ENCODE measurements at regions not wholly inside any gene's neighbourhood (a gene's known extent, or its start where the extent isn't known, plus 50 kb on each side); places are given as distances from the start of the nearest gene placed in this dataset.

GRCh38 chr7:16063221-16063620 lies 358.1 kb downstream of the CRPPA start:
- no peaks in the 10 kb centered on the region for H3K79me2 ChIP-seq (ENCODE audit: insufficient read depth, low read length)
- H2AFZ ChIP-seq (ENCODE audit: low read depth, low read length), result no peak overlapping the region
- no peak overlapping the region for H3K4me3 ChIP-seq (ENCODE audit: insufficient read depth, low read depth, low read length)
- no peak overlapping the region for H3K27ac ChIP-seq (ENCODE audit: low read depth, low read length)
- H4K20me1 ChIP-seq (ENCODE audit: insufficient read depth, low read length), result no peaks in the 10 kb centered on the region
- peaks cover 43% of the 10 kb centered on the region for H3K27me3 ChIP-seq (ENCODE audit: insufficient read depth, low read length)
- no peaks in the 10 kb centered on the region for H3K9me3 ChIP-seq (ENCODE audit: insufficient read depth, low read depth, low read length)
- no peak overlapping the region for H3K4me2 ChIP-seq (ENCODE audit: low read length)
- peaks cover 16% of the 10 kb centered on the region for H3K4me1 Mint-ChIP-seq (ENCODE audit: low read depth, unreplicated experiment)
- H3K36me3 ChIP-seq (ENCODE audit: insufficient read depth, low read length), result no peaks in the 10 kb centered on the region
- FAIRE-seq (no peak), DNase-seq (ENCODE audit: low read depth) (no peak)
- no peaks in the 10 kb centered on the region for H3K9me3 Mint-ChIP-seq (ENCODE audit: unreplicated experiment)
- H3K9ac ChIP-seq (ENCODE audit: low read length), result no peak overlapping the region
- no peak overlapping the region for H3K27ac Mint-ChIP-seq (ENCODE audit: unreplicated experiment)
- TF ChIP-seq CTCF (IDR thresholded peaks at IDR 0.05; ENCODE audit: insufficient read depth, low read depth, low read length) (no peak), EZH2 (IDR thresholded peaks at IDR 0.05; ENCODE audit: insufficient read depth, low read length) (no peak)
- peaks cover 9% of the 10 kb centered on the region for H3K4me1 ChIP-seq (ENCODE audit: insufficient read depth, low read length)
- H3K36me3 Mint-ChIP-seq (ENCODE audit: low read depth, unreplicated experiment), result no peaks in the 10 kb centered on the region
- no peaks in the 10 kb centered on the region for H3K27me3 Mint-ChIP-seq (ENCODE audit: low read depth, unreplicated experiment)
- no peak overlapping the region for H3K4me3 Mint-ChIP-seq (ENCODE audit: unreplicated experiment)

GRCh38 chr7:16062269-16062668 lies 359.1 kb downstream of the CRPPA start:
- no peak overlapping the region for H3K27ac Mint-ChIP-seq (ENCODE audit: unreplicated experiment)

More at GRCh38 chr7:16062269-16062668, 359.1 kb downstream of the CRPPA start:
- peaks cover 9% of the 10 kb centered on the region for H3K4me1 ChIP-seq (ENCODE audit: insufficient read depth, low read length)
- no peaks in the 10 kb centered on the region for H3K36me3 Mint-ChIP-seq (ENCODE audit: low read depth, unreplicated experiment)
- H3K9me3 ChIP-seq (ENCODE audit: insufficient read depth, low read depth, low read length), result no peaks in the 10 kb centered on the region
- H3K4me3 ChIP-seq (ENCODE audit: insufficient read depth, low read depth, low read length), result no peak overlapping the region
- no peak overlapping the region for H2AFZ ChIP-seq (ENCODE audit: low read depth, low read length)
- no peaks in the 10 kb centered on the region for H3K27me3 Mint-ChIP-seq (ENCODE audit: low read depth, unreplicated experiment)
- H3K27me3 ChIP-seq (ENCODE audit: insufficient read depth, low read length), result peaks cover 35% of the 10 kb centered on the region
- H3K9me3 Mint-ChIP-seq (ENCODE audit: unreplicated experiment), result no peaks in the 10 kb centered on the region
- DNase-seq (ENCODE audit: low read depth) (peak; percentile 81), FAIRE-seq (peak; percentile 32)
- H3K4me3 Mint-ChIP-seq (ENCODE audit: unreplicated experiment), result no peak overlapping the region
- H3K9ac ChIP-seq (ENCODE audit: low read length), result no peak overlapping the region
- H3K4me1 Mint-ChIP-seq (ENCODE audit: low read depth, unreplicated experiment), result peaks cover 15% of the 10 kb centered on the region
- H3K36me3 ChIP-seq (ENCODE audit: insufficient read depth, low read length), result no peaks in the 10 kb centered on the region
- H3K4me2 ChIP-seq (ENCODE audit: low read length), result peak overlapping the region; percentile 64
- H4K20me1 ChIP-seq (ENCODE audit: insufficient read depth, low read length), result no peaks in the 10 kb centered on the region
- TF ChIP-seq EZH2 (IDR thresholded peaks at IDR 0.05; ENCODE audit: insufficient read depth, low read length) (no peak), CTCF (IDR thresholded peaks at IDR 0.05; ENCODE audit: insufficient read depth, low read depth, low read length) (no peak)
- H3K79me2 ChIP-seq (ENCODE audit: insufficient read depth, low read length), result no peaks in the 10 kb centered on the region
- peak overlapping the region; percentile 23 for H3K27ac ChIP-seq (ENCODE audit: low read depth, low read length)

Data from astrocyte (in vitro differentiated cells and primary cell).